Fibroblast of skin of back (primary cell): ENCODE measurements at regions not wholly inside any gene's neighbourhood (a gene's known extent, or its start where the extent isn't known, plus 50 kb on each side); places are given as distances from the start of the nearest gene placed in this dataset.

Source experiments
- DNase-seq: peaks from one replicate; pipeline ENCODE4 v3.0.0-alpha.2; 2013

- DNase-seq = no peak
Observed at GRCh38 chr2:3962719-3963118, 259.3 kb downstream of the DCDC2C start.

- DNase-seq = no peak
Observed at GRCh38 chr2:3965211-3965610, 261.8 kb downstream of the DCDC2C start.

GRCh38 chr2:3965953-3966352, 262.6 kb downstream of the DCDC2C start:
- DNase-seq = no peak

GRCh38 chr2:3966470-3966869, 263.1 kb downstream of the DCDC2C start:
- no peak for DNase-seq

- DNase-seq = no peak
Observed at GRCh38 chr2:3968736-3969135, 265.4 kb downstream of the DCDC2C start.

- no peak for DNase-seq
Observed at GRCh38 chr2:3970791-3971651, 267.6 kb downstream of the DCDC2C start.

GRCh38 chr2:3971652-3972192, 268.3 kb downstream of the DCDC2C start:
- DNase-seq = no peak

- no peak for DNase-seq
Observed at GRCh38 chr2:3972377-3972776, 269.0 kb downstream of the DCDC2C start.

GRCh38 chr2:3974765-3975164, 271.4 kb downstream of the DCDC2C start:
- DNase-seq = no peak

- no peak for DNase-seq
Observed at GRCh38 chr2:3981446-3981987, 278.1 kb downstream of the DCDC2C start.

- DNase-seq = no peak
Observed at GRCh38 chr2:3982160-3982559, 278.8 kb downstream of the DCDC2C start.

- DNase-seq = no peak
Observed at GRCh38 chr2:3986063-3986462, 282.7 kb downstream of the DCDC2C start.

- no peak for DNase-seq
Observed at GRCh38 chr2:3986530-3987258, 283.3 kb downstream of the DCDC2C start.

- DNase-seq = no peak
Observed at GRCh38 chr2:4002841-4003403, 299.5 kb downstream of the DCDC2C start.

GRCh38 chr2:4012197-4012596, 308.8 kb downstream of the DCDC2C start:
- DNase-seq = no peak

- no peak for DNase-seq
Observed at GRCh38 chr2:4018535-4018934, 315.2 kb downstream of the DCDC2C start.

- DNase-seq = no peak
Observed at GRCh38 chr2:4020153-4020552, 316.8 kb downstream of the DCDC2C start.

- DNase-seq = no peak
Observed at GRCh38 chr2:4020649-4021048, 317.3 kb downstream of the DCDC2C start.

GRCh38 chr2:4024605-4025004, 321.2 kb downstream of the DCDC2C start:
- no peak for DNase-seq

- no peak for DNase-seq
Observed at GRCh38 chr2:4029081-4029480, 325.7 kb downstream of the DCDC2C start.

GRCh38 chr2:4039896-4040295, 336.5 kb downstream of the DCDC2C start:
- DNase-seq = no peak

- peak; percentile 27 for DNase-seq
Observed at GRCh38 chr2:4047961-4048891, 344.9 kb downstream of the DCDC2C start.
